ENCODE measurements at regions not wholly inside any gene's neighbourhood (a gene's known extent, or its start where the extent isn't known, plus 50 kb on each side); places are given as distances from the start of the nearest gene placed in this dataset.
"Not testable (repeated sequence)": the region's sequence is repeated elsewhere in the genome, so short reads cannot be mapped to it uniquely, and the experiment has no call there.

- no peak for ATAC-seq (ENCODE audit: low FRiP score)
- TF ChIP-seq, protein P1, sequence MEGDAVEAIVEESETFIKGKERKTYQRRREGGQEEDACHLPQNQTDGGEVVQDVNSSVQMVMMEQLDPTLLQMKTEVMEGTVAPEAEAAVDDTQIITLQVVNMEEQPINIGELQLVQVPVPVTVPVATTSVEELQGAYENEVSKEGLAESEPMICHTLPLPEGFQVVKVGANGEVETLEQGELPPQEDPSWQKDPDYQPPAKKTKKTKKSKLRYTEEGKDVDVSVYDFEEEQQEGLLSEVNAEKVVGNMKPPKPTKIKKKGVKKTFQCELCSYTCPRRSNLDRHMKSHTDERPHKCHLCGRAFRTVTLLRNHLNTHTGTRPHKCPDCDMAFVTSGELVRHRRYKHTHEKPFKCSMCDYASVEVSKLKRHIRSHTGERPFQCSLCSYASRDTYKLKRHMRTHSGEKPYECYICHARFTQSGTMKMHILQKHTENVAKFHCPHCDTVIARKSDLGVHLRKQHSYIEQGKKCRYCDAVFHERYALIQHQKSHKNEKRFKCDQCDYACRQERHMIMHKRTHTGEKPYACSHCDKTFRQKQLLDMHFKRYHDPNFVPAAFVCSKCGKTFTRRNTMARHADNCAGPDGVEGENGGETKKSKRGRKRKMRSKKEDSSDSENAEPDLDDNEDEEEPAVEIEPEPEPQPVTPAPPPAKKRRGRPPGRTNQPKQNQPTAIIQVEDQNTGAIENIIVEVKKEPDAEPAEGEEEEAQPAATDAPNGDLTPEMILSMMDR (IDR thresholded peaks at IDR 0.05), result no peak
- no peak for DNase-seq (ENCODE audit: low spot score)
Measured at GRCh38 chr5:9728261-9728660, 98.1 kb upstream of the TAS2R1 start.

DNA sequence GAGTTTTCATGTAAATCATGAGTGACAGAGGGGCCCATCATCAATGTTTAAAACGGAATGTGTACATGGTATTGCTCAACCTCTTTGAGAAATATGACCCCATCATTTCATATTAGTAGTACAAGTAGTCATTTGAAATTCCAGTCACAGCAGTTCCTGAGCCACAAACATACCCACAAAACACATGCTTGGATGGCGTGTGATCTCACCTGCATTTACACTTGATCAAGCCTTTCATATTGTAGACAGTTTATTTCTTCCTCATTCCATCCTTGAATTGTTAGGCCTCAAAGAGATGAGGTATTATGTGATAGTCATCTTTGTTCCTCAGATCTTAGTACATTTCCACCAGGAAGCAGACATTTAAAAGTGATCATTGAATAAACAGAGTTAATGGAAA is 96.8 kb upstream of the TAS2R1 start:
- DNase-seq (ENCODE audit: low spot score), result no peak
- ATAC-seq (ENCODE audit: low FRiP score), result no peak
- TF ChIP-seq, protein P1 (IDR thresholded peaks at IDR 0.05), result no peak

DNA sequence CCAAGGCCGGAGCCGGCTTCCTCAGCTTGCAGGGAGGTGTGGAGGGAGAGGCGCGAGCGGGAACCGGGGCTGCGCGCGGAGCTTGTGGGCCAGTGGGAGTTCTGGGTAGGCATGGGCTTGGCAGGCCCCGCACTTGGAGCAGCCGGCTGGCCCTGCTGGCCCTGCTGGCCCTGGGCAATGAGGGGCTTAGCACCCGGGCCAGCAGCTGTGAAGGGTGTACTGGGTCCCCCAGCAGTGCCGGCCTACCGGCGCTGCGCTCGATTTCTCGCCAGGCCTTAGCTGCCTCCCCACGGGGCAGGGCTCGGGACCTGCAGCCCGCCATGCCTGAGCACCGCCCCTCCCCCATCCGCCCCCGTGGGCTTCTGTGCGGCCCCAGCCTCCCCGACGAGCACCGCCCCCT is 95.1 kb upstream of the TAS2R1 start:
- DNase-seq (ENCODE audit: low spot score); ATAC-seq (ENCODE audit: low FRiP score): not testable (repeated sequence)

DNA sequence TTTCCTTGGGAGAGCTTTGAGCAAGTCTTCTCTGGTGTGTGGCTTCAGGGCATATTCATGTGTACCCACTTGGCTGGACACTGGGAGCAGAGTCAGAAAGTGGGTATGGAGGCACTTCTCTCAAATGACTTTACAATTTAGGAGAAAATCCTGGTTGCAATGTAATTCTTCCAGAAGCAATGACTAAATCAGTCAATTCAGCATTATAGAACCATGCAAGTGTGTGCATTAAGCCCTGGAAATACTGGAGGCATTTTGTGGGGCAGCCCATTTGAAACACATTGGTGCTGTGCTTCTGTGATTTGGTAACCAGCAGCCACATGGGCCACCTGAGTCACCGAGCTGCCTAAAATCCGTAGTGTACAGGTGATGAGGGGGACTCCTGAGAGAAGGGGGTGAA is 94.6 kb upstream of the TAS2R1 start:
- DNase-seq (ENCODE audit: low spot score), result no peak
- no peak for ATAC-seq (ENCODE audit: low FRiP score)
- TF ChIP-seq, protein P1 (IDR thresholded peaks at IDR 0.05), result no peak

DNA sequence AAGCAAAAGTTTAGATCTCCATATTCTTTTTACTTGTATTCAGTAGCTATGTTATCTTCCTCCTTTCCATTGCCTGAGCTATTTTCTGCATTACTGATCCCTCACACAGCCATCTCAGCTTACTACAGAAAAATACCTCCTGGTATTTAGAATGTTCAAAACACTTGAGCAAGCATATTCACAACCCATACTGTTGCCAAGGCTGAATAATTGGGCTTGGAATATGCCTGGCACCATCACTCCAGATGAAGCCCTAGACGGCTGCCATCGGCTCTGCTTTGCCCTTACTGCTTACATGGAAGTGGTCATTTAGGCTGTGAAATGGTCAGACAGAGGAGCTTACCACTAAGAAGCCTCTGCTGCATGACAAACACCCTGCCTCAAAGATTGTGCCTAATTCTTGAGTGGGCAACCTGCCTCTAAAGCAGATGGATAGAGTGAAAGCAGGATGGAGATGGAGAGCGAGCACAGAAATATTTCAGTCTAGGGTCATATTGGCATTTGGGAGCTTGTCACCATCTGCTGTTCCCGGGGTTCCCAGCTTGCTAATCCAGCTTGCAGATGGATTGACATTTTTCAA is 92.5 kb upstream of the TAS2R1 start:
- TF ChIP-seq, protein P1 (IDR thresholded peaks at IDR 0.05), result no peak
- ATAC-seq (ENCODE audit: low FRiP score) (no peak), DNase-seq (ENCODE audit: low spot score) (no peak)

GRCh38 chr5:9721161-9721560 is 91.0 kb upstream of the TAS2R1 start:
- TF ChIP-seq, protein P1 (IDR thresholded peaks at IDR 0.05), result no peak
- ATAC-seq (ENCODE audit: low FRiP score), result no peak
- no peak for DNase-seq (ENCODE audit: low spot score)

DNA sequence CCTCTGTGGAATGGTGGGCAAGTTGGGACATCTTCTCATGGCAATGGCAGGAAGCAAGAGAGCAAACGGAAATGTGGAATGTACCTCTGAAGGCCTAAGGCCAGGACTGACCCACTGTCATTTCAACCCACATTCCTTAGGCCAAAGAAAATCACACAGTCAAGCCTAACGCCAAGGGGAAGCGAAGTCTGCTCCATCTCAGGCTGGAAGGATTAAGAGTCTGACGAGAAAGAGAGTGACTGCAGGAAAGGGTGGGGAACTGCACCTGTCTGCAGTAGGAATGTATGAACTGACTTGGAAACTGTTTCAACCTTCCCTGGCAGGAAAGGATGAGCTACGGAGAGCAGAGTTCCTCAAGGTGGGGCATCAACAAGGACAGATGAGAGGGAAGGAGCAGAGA is 90.2 kb upstream of the TAS2R1 start:
- TF ChIP-seq, protein P1 (IDR thresholded peaks at IDR 0.05), result no peak
- ATAC-seq (ENCODE audit: low FRiP score) (no peak), DNase-seq (ENCODE audit: low spot score) (no peak)

DNA sequence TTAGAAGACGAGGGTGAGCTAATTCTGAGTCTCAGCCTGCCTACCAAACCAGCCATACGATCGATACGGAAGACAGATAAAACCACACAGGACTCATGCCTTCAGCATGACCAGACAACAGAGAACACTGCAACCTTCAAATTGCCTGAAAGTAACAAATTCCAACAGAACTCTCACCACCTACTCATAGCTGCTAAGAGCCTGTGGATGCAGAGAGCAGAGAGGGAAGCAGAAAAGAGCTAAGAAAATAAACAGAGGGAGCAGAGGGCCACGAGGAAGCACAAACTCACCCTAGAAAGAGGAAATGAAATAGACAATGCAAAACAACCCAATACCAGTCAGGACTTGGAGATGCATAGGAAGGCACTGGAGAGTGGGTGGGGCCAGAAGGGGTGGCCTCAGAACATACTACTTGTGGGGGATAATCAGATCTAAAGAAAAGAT is 86.7 kb upstream of the TAS2R1 start:
- TF ChIP-seq, protein P1 (IDR thresholded peaks at IDR 0.05), result no peak
- ATAC-seq (ENCODE audit: low FRiP score), result no peak

More for the DNA sequence above, 86.7 kb upstream of the TAS2R1 start:
- DNase-seq (ENCODE audit: low spot score), result no peak

All from omental fat pad (tissue), 3 donors.